Erythroblast (primary cell): ENCODE measurements at regions not wholly inside any gene's neighbourhood (a gene's known extent, or its start where the extent isn't known, plus 50 kb on each side); places are given as distances from the start of the nearest gene placed in this dataset.

Experiments
- GATA1 ChIP-seq: IDR thresholded peaks from 2 replicates; pipeline ENCODE4 v1.6.1; 2011; ENCODE audit warnings: low read depth, mild to moderate bottlenecking, control low read depth, low read length, moderate library complexity
- POLR2A ChIP-seq: IDR thresholded peaks from 2 replicates; pipeline ENCODE4 v1.6.1; 2011; ENCODE audit warnings: mild to moderate bottlenecking, low read length

- TF ChIP-seq POLR2A (no peak), GATA1 (no peak)
These were observed 495.5 kb downstream of the MIAT start for GRCh38 chr22:27152883-27153282.
